HEK293T (cell line): ENCODE measurements at regions not wholly inside any gene's neighbourhood (a gene's known extent, or its start where the extent isn't known, plus 50 kb on each side); places are given as distances from the start of the nearest gene placed in this dataset.

ENCODE experiments used
- ARNT ChIP-seq: fragments of 450-650 bp; IDR thresholded peaks from 2 replicates; pipeline ENCODE4 v1.6.1; 2017; ENCODE audit warnings: mild to moderate bottlenecking
- BHLHE40 ChIP-seq: fragments of 450-650 bp; IDR thresholded peaks from 2 replicates; pipeline ENCODE4 v1.6.1; 2016; ENCODE audit warnings: mild to moderate bottlenecking, moderate library complexity, borderline replicate concordance
- PKNOX1 ChIP-seq: fragments of 450-650 bp; IDR thresholded peaks from 2 replicates; pipeline ENCODE4 v1.6.1; 2016
- SP1 ChIP-seq: fragments of 450-650 bp; IDR thresholded peaks from 2 replicates; pipeline ENCODE4 v1.6.1; 2017
- SUZ12 ChIP-seq: fragments of 450-650 bp; IDR thresholded peaks from 2 replicates; pipeline ENCODE4 v1.6.1; 2016; ENCODE audit warnings: mild to moderate bottlenecking

DNA sequence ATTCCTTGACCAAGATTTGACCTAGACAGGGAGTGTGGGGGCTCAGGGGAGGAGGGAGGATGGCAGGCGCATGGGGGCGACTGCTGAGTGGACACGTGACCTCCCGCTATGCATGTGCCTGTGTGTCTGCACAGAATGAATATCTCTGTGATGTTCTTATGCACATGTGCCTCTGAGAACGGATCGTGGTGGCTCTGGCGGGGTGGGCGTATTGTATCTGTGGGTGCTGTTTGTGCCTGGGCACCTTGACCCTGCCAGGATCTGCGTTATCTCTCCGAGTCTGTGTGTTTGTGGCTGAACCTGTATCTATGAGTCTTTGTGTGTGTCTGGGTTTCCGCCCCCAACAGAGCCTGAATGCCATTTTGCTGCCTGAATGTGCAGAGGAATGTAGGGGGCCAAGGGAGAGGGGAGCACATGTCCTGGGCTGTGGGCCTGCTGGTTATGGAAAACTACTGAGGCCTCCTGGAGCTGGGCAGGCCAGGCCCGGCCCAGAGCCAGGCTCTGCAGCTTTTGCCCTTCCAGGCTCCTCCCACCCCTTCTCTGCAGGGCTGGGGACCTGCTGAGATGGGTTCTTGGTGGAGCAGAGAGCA is 102.5 kb downstream of the EBNA1BP2 start:
- TF ChIP-seq ARNT = no peak
- no peak for TF ChIP-seq PKNOX1
- TF ChIP-seq SUZ12 = no peak
- TF ChIP-seq SP1 = no peak
- TF ChIP-seq BHLHE40 = no peak
